HG03565 (cell line): ENCODE measurements at regions not wholly inside any gene's neighbourhood (a gene's known extent, or its start where the extent isn't known, plus 50 kb on each side); places are given as distances from the start of the nearest gene placed in this dataset.
"Not testable (repeated sequence)": the region's sequence is repeated elsewhere in the genome, so short reads cannot be mapped to it uniquely, and the experiment has no call there.

ENCODE experiments used
- ATAC-seq: cut with Tn5 transposase; IDR thresholded peaks from one replicate; pipeline ENCODE4 v1.9.1; 2021; ENCODE audit warnings: mild to moderate bottlenecking, moderate library complexity; ENCODE audit not compliant: unreplicated experiment

DNA sequence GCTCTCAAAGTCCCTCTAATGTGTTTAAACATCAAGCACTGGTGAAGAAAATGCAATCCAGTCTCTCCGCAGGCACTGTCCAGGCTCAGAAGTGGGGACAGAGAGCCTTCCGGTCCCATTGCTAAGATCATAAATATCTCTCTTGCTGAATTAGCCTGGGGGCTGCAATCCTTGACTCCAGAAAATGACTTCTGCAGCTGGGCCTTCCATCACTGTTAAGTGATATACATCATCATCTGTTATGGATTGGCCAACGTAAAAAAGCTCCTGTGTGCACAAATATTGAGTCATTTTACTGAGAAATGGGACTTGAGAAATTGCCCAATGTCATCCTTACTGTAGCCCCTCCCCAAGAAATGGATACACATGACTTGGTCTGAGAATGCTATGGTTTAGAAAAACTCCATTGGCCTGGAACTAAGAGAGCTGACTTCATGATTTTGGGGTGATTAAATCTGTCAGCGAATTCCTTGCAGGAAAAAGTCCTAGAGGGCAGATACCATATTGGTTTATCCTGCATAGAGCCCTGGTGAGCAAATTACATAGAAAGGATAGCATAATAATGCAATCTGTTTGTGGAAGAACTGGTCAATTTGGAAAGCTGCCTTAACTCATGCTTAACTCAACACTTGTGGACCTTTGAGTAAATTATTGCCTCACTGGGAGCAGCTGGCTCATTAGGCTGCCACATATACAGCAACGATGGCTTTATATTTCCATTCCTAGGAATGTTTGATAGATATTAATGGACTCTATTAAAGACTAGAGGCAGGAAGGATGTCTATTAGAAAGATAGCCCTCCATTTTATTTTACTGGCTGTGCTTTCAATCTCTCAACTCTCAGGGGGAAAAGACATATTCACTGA is 346.1 kb downstream of the GBA3 start:
- no peak for ATAC-seq

DNA sequence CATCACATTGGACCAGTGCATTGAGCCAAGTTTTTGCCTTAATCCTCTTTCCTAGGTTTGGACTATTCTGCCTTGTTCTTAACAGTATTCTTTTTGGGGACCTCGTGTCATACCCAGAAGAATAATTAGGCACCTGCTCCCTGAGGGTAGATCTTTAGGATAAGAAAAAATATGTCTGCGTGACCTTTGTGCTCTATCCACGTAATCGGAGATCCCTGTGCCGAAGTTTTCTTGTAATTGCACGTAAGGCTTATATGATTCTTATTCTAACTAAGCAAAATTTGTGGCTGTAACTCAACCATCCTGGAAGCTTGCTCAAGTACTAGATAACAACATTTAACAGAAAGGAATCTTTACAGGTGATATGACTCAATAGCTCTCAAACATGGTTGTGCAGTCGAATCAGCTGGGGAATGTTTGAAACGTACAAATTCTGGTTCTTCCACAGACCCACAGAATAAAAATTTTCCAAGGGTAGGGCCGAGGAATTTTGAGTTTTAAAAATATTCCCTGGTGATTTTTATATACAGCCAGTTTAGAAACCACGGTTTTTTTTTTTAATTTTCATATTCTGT is 344.3 kb downstream of the GBA3 start:
- ATAC-seq, result no peak

DNA sequence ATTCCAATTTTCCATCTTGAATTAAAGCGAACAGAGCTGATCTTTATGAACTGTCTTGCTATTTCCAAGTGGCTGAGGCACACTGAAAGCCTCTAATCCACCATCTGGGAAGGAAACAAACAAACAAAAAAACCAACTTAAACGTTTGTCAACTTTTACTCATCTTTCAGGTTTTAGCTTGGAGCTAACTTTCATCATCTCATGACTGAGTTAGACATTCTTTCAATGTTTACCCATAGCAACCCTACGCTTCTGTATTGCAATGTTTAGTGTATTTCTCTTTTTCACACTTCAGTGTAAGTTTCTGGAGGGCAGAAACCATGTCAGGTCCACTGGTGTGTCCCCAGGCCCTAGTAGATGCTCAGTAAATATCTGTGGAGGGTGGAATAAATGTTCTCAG is 343.8 kb downstream of the GBA3 start:
- no peak for ATAC-seq

DNA sequence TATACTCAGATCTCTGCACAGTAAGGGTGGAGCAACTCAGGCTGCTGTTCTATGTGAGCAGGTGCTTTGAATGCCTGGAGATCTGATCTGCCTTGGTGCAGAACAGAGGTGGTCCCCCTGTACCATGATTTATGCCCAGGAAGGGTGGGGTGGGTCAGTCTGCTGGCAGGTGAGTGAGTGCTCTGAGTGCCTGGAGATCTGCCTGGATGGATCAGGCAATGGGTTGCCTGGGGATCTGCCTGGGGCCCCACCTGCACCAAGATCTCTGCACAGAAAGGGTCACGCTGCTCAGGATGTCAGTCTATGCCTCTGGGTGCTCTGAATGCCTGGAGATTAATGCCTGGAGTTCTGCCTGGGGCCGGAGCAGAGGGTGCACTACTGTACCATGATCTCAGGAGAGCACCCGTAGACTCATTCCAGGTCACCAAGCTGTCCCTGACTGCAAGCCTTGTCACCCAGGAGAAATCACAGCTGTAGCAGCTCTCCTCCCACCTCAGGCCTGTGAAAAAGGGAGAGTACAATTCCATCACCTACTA is 342.9 kb downstream of the GBA3 start:
- no peak for ATAC-seq

DNA sequence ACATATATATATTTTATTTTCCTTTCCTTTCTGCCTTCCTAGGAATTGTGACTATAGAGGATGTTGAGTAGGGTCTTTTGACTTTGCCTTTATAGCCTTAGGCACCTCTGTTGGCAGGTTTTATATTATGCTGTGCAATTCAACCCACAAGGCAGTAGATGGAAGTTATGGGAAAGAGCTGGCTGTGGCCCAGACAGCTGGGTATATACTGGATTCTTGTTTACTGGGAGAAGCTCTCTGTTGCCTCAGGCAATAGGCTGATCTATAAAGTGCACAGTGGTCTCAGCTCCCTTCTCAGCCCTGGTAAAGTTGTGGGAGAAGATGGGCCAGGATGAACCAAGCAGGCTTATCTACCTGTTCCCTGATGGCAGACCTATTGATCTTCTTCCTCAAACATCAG is 342.0 kb downstream of the GBA3 start:
- ATAC-seq, result no peak

DNA sequence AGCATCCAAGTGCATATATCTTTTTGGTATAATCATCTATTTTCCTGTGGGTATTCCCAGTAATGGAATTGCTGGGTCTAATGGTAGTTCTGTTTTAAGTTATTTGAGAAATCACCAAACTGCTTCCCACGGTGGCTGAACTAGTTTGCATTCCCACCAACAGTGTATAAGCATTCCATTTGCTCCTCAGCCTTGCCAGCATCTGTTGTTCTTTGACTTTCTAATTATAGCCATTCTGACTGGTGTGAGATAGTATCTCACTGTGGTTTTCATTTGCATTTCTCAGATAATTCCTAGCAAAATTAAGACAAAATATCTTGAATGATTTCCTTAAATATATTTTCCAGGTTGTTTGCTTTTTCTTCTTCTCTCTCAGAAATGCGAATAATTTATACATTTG is 341.1 kb downstream of the GBA3 start:
- ATAC-seq, result no peak

DNA sequence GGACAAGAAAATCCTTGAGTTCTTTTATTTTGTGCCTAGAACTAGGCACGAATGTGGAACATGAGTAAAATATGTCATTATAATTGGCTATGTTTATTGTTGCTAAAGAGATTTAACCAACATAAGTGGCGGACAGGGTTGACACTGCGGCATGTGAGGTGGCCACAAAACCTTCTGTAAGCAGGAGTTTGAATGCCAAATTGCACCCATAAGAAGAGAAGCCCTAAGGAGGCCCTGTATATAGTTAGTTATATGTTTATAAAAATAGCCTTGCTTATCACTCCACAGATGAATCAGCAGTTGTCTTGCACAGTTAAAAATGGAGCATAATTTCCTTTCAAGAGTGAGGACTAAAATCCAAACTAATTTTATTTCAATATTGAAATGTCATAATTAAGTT is 336.1 kb downstream of the GBA3 start:
- no peak for ATAC-seq

DNA sequence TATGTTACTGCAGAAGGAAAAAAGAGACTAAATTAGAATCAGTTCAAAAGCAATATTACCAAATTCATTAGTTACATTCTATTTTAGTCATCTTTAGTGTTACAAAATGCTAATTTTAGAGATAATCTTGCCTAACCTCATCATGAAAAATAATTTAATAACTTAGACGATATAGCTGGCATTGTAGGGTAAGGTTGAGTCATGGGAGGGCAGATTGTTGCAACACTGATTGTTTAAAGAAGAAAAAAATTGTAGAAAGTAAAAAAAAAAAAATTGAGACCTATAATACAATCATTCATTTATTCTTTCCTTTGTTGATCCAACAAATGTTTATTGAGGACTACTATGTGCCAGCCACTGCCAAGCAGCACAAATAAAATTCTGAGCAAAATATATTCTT is 330.9 kb downstream of the GBA3 start:
- no peak for ATAC-seq

DNA sequence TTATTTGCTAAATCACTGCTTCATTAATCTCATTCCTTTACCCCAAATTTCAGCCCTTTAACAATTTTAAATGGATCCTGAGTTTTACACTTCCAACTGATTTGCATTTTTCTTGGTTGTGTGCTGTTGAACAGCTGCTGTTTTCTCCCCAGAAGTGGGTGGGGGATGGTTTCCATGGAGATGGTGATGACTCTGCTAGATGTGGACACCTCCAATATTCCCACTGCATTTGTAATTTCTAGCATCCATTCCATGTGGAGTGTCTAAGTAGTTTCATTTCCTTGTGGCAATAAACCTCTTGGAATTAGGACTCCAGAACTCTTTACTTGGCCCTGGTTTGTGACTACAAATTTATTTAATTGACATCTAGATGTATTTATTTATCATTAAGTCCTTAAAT is 330.4 kb downstream of the GBA3 start:
- no peak for ATAC-seq

DNA sequence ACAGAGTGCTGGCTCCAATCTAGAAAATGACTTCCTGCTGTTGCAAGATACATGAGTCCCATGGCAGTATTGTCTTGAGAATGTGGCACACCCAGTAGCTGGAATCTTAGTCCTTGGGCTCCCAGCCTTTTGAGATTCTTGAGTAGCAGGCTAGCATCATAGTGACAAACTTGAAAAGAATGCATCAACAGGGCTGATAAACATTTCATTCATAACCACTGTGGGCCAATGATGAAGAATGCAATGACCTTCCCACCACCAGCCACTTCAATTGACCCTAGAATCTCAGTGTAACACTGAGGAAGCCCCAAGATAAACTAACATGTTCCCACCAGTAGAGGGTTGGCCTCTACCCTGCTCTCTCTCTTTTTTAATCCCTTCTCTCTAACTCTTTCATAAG is 329.3 kb downstream of the GBA3 start:
- no peak for ATAC-seq

DNA sequence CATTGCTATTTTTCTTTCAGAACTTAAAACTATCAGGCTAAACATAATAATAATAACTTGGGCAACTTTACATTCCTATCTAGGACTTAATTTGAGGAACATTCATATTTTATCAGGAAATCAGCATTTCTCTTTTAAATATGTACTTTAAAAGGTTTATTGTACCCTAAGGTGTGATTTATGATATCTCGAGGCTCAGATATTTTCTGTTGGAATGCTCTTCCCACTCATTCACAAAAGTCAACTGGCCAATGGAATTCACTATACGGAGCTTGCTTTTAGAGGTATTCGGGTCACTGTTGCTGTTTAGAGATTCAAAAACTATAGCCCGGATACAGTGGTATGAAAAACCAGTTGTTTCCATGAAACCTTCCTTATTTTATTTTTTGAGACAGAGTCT is 328.3 kb downstream of the GBA3 start:
- ATAC-seq, result no peak

DNA sequence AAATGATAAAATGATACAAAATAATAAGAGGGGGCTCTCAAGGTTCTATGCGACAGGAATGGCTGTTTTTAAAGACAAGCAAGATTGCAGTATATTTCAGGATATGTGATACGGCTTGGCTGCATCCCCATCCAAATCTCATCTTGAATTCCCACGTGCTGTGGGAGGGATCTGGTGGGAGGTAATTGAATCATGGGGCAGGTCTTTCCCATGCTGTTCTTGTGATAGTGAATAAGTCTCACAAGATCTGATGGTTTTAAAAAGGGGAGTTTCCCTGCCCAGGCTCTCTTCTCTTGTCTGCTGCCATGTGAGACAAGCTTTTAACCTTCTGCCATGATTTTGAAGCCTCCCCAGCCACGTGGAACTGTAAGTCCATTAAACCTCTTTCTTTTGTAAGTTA is 327.7 kb downstream of the GBA3 start:
- ATAC-seq, result not testable (repeated sequence)

DNA sequence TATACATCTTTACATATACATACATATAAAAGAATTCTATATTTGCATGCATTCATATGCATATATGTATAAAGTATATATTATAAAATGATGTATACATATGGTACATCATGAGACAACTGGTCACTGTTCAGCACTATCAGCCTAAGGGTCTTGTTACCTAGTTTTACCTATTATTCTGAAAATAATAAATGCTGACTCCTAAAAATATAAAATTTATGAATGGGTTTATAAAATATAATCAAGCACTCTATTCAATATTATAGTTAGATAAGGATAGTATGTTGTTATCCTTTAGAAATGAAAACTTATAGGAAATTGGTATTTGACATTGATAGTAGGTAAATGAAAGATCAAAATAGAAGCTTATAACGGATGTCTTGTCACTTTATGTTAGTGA is 324.2 kb downstream of the GBA3 start:
- ATAC-seq, result no peak

DNA sequence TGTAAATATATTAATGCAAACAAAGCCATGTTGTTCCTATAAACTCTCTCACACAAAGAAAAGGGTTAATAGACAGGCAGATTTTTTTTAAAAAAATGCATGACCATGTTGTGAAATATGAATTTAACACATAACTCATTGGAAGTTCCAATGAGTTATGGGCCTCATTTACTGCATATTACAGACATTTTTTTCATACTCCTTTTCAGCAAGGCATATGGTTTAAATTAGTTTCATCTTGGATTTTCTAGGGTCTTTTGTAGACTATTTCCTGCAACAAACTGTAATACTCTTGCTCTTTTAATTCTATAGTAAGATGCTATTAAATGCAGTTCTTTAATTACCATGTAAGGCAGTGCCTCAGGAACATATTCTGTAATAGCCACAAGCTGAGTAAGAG is 323.1 kb downstream of the GBA3 start:
- ATAC-seq, result no peak

DNA sequence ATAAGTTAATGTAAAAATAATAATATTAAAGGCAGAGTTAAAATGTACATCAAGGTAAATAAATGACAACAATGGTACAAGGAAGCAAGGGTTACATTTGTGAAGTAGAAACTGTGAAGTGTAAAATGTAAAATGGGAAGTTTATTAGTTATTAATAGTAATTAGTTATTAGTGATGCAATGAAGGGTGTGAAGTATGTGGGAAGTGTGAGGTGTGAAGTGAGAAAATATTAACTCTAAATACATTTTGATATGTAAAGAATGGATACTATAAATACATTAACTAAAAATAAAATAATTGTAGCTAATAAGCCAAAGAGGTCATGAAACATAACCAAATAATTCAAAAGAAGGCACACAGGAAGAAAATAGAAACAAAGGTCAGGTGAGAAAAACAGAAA is 316.4 kb downstream of the GBA3 start:
- ATAC-seq, result no peak

DNA sequence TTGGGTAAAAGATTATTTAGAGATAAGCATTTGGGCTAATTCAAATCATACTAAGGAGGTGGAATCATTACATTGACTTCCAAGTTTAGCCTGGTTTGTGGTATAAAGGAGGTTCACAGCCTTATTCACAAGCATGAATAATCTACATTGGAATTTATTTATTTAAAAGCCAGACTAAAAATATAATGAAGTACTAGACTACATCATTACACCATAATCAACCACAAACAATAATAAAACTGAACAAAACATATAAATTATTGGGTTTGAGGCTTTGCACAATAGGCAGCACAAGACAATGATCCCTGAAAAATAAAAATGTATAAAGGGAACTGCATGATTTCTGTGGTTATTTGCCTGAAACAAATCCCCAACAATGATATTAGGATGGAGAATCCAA is 314.0 kb downstream of the GBA3 start:
- ATAC-seq, result no peak

DNA sequence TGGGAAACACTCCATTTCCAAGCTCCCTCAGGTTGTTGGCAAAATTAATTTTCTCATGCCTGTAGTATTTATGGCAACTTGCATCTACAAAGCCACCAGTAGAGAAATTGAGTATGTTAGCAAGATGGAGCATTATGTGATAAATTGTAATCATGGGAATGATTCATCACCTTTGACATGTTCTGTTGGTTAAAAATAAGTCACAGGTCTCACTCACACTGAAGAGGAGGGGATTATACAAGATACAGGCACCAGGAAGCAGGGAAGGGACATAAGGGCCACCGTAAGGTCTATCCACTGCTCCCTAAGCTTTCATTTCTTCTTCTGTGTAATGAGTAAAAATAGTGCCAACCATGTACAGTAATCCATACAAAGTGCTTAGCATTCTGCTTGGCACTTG is 313.0 kb downstream of the GBA3 start:
- no peak for ATAC-seq

DNA sequence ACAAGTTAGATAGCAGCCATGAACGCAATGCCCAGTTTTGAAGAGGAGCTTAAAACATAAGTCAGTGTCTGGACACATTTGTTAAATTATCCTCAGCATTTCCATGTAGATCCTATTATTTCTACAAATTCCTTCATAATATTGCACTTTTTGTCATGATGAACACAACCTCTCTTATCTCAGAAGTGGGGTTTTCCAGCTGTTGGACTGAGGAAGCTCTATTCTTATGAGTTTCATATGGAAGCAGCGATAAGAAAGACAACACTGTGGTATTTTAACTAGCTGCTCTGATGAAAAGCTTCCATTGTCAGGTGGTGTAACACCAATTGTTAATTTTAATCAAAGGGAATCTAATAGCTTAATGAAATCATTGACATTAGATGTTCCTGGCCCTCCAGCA is 308.7 kb downstream of the GBA3 start:
- ATAC-seq, result no peak

DNA sequence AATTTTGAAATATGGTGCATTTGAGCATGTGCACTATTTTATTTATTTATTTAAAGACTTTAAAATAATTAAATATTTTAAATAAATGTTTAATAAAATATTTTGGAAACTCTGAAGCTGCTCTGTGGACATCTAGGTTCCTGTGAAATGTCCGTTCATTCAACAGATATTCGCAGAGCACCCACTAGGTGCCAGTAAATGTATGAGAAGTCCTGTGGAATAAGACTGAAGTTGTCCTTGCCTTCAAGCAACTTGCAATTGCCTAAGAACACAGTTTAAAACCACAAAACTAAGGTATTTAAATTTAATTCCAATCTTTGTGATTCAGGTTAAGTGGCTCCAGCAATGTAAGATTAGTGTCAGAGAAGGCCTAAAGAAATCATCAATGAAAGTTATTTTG is 306.7 kb downstream of the GBA3 start:
- ATAC-seq, result no peak

DNA sequence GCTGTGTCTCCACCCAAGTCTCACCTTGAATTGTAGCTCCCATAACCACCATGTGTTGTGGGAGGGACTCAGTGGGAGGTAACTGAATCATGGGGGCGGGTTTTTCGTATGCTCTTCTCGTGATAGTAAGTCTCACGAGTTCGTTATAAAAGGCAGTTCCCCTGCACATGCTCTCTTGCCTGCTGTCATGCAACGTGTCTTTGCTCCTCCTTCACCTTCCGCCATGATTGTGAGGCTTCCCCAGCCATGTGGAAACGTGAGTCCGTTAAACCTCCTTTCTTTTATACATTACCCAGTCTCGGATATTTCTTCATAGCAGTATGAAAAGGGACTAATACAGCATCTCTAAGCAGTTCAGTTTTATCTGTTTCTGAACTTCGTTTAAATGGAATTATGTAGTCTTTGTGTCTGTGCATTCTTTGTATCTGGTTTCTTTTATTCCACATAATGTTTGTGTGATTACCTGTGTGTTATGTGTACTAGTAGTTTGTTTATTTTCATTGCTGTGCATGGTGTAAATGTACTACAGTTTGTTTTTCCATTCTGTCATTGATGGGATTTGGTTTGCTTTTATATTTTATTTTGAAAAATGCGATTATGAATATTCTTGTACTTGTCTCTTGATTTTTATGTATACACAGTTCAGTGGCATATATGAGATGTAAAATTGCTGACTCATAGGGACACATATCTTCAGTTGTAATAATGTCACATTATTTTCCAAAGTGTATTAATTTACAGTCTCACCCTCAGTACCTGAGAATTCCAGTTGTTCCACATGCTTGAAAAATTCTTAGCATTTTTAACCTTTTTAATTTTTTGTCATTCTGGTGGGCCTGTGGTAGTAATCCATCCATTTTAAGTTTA is 304.9 kb downstream of the GBA3 start:
- ATAC-seq, result no peak

DNA sequence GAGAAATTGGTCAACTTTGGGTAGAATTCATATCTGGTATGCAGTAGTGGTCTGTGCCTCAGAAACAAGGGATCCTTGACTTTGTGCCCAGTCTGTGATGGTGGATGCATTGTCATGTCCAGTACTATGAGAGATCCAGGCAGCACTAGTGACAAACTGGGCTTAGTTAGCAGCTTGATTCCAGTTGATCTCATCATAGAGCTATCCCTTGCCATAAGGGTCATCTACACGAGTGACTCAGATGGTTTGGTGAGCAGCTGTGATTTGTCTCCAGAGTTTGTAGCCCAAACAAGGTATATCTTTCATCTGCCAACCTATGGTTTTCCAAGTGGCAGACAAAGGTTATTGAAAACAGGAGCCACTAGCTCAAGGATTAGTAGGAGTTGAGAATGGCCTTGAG is 298.8 kb downstream of the GBA3 start:
- no peak for ATAC-seq

DNA sequence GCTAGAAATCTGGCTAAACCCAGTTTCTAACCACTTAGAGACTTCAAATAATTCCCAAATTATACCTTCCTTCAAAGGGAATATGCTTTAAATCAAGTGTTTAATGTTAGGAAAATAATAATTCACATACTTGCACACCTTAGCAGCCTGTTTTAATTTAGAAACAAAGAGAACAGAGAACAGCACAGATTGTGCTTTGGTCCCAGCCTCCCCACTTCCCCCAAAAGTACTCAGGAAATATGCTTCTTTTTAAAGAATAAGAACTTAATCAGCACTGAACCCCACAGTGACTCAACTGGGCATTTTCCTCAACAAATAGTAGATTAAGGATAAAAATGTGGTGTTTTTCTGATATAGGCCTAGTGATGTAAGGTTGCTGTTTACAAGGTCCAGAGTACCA is 295.8 kb downstream of the GBA3 start:
- no peak for ATAC-seq
